ENCODE measurements at regions not wholly inside any gene's neighbourhood (a gene's known extent, or its start where the extent isn't known, plus 50 kb on each side); places are given as distances from the start of the nearest gene placed in this dataset.

GRCh38 chr14:57058319-57058718 is 210.4 kb downstream of the EXOC5 start:
- Histone ChIP-seq H3K79me2 (ENCODE audit: control insufficient read depth, insufficient read depth, low read length) (no peaks in the 10 kb centered on the region), H3K27ac (ENCODE audit: insufficient read depth, low read depth, low read length) (no peak overlapping the region), H3K4me2 (ENCODE audit: insufficient read depth, low read length) (no peak overlapping the region), H3K9me1 (replicated peaks; ENCODE audit: control insufficient read depth, extremely low read depth, insufficient read depth, low read length) (no peaks in the 10 kb centered on the region), H3K9ac (replicated peaks; ENCODE audit: extremely low read depth, insufficient read depth, low read length) (no peak overlapping the region), H2AFZ (ENCODE audit: low read depth, low read length) (no peak overlapping the region), H3K36me3 (ENCODE audit: control insufficient read depth in 2 of 2, extremely low read depth in 1 of 2, insufficient read depth in 2 of 2, low read length in 2 of 2) (no peaks in the 10 kb centered on the region), H4K20me1 (replicated peaks; ENCODE audit: control insufficient read depth, extremely low read depth, insufficient read depth, low read length) (no peaks in the 10 kb centered on the region), H3K27me3 (ENCODE audit: control insufficient read depth in 2 of 2, insufficient read depth in 2 of 2, low read length in 2 of 2) (no peaks in the 10 kb centered on the region), H3K9me3 (replicated peaks; ENCODE audit: control insufficient read depth, insufficient read depth, low read length) (no peaks in the 10 kb centered on the region), H3K4me1 (ENCODE audit: control insufficient read depth, extremely low read depth, insufficient read depth, low read length) (no peaks in the 10 kb centered on the region), H3K4me3 (replicated peaks in 1 of 3; ENCODE audit: insufficient read depth in 1 of 3, low read depth in 1 of 3, low read length in 3 of 3) (no peak overlapping the region)
- ChIA-PET CTCF (no interaction called here), POLR2A (no interaction called here)
- TF ChIP-seq JUN (IDR thresholded peaks at IDR 0.05; ENCODE audit: borderline replicate concordance, insufficient read depth, insufficient read length, low read depth): no peak
- TF ChIP-seq FOS (IDR thresholded peaks at IDR 0.05; ENCODE audit: borderline replicate concordance, insufficient read depth, low read length): no peak
- TF ChIP-seq CTCF (IDR thresholded peaks at IDR 0.05; ENCODE audit: extremely low read depth in 1 of 2, insufficient read depth in 1 of 2, low read depth in 1 of 2, low read length in 2 of 2): no peak
- TF ChIP-seq POLR2A (IDR thresholded peaks at IDR 0.05; ENCODE audit: low read depth, low read length): no peak
- no peak for TF ChIP-seq EZH2 (IDR thresholded peaks at IDR 0.05; ENCODE audit: borderline replicate concordance, low read depth, low read length, severe bottlenecking)
- TF ChIP-seq MYC (IDR thresholded peaks at IDR 0.05; ENCODE audit: low read depth, low read length): no peak
- no peak for TF ChIP-seq POLR2AphosphoS5 (IDR thresholded peaks at IDR 0.05; ENCODE audit: insufficient read depth, low read depth, low read length)
- no peak for TF ChIP-seq GATA2 (IDR thresholded peaks at IDR 0.05; ENCODE audit: insufficient read depth, insufficient read length, low read depth, low read length)
- no peak for TF ChIP-seq MAX (IDR thresholded peaks at IDR 0.05; ENCODE audit: insufficient read depth, insufficient read length)
- DNase-seq (ENCODE audit: low read depth, low spot score) (no peak), FAIRE-seq (no peak)
- dilution Hi-C loops (cut with MboI; ENCODE audit: extremely low pct_ligation_motif_present, low sequenced_read_pairs): no loop called here
- intact Hi-C loops (cut with micrococcal nuclease): no loop called here
- no TSS peak for BruUV-seq (replicated peaks)
